Spleen (tissue), 11 donors: ENCODE measurements at regions not wholly inside any gene's neighbourhood (a gene's known extent, or its start where the extent isn't known, plus 50 kb on each side); places are given as distances from the start of the nearest gene placed in this dataset.

Source experiments
- DNase-seq: peaks from one replicate; pipeline ENCODE4 v3.0.0-alpha.2; 2020
- H3K27ac ChIP-seq, 8 donors: fragments of 200-600 bp; sonication (generic) in 7 of 8; 1 replicate in 4 of 8; 2 replicates in 4 of 8; pipeline versions ENCODE4 v1.5.0 to v1.8.0; 2016 to 2021; ENCODE audit warnings: inconsistent platforms in 4 of 8, mild to moderate bottlenecking in 4 of 8, moderate library complexity in 1 of 8
- H3K27me3 ChIP-seq, 7 donors: fragments of 200-600 bp; sonication (generic) in 6 of 7; replicated peaks in 1 of 7; 1 replicate in 4 of 7; 2 replicates in 3 of 7; pipeline versions ENCODE4 v1.5.0 to v1.8.0; 2016 to 2021; ENCODE audit warnings: inconsistent platforms in 3 of 7, mild to moderate bottlenecking in 1 of 7
- H3K36me3 ChIP-seq, 6 donors: fragments of 200-600 bp; sonication (generic) in 5 of 6; 1 replicate in 4 of 6; 2 replicates in 2 of 6; pipeline versions ENCODE4 v1.5.0 to v1.8.0; 2016 to 2021; ENCODE audit warnings: inconsistent platforms in 2 of 6
- H3K4me1 ChIP-seq, 6 donors: fragments of 200-600 bp; sonication (generic) in 5 of 6; 1 replicate in 3 of 6; 2 replicates in 3 of 6; pipeline versions ENCODE4 v1.5.0 to v1.8.0; 2016 to 2021; ENCODE audit warnings: inconsistent platforms in 3 of 6
- H3K4me3 ChIP-seq, 8 donors: fragments of 200-600 bp; sonication (generic) in 7 of 8; 1 replicate in 4 of 8; 2 replicates in 4 of 8; pipeline versions ENCODE4 v1.5.0 to v1.8.0; 2016 to 2021; ENCODE audit warnings: inconsistent platforms in 4 of 8, mild to moderate bottlenecking in 4 of 8, moderate library complexity in 2 of 8
- H3K9me3 ChIP-seq, 8 donors: fragments of 200-600 bp; sonication (generic) in 7 of 8; 1 replicate in 4 of 8; 2 replicates in 4 of 8; pipeline versions ENCODE4 v1.5.0 to v1.8.0; 2016 to 2021; ENCODE audit warnings: inconsistent platforms in 4 of 8
- POLR2A ChIP-seq, 3 donors: fragments of 450-650 bp; IDR thresholded peaks; one replicate each; pipeline ENCODE4 v1.5.1; 2017; ENCODE audit warnings: antibody characterized with exemption in 3 of 3, mild to moderate bottlenecking in 1 of 3
- POLR2AphosphoS5 ChIP-seq, 3 donors: sonication (generic); formaldehyde crosslinking; IDR thresholded peaks; one replicate each; pipeline ENCODE4 v1.5.1; 2017; ENCODE audit warnings: antibody characterized with exemption in 3 of 3
- WGBS, 5 donors: extraction: QIAGEN DNeasy Blood & Tissue Kit in 3 of 5; methylation state at CpG; one replicate each; pipeline versions ENCODE4 v1.1.5 to v1.1.7; 2013 to 2018; 5-methylcytosine and 5-hydroxymethylcytosine counted together
- intact Hi-C: fragments of 100-400 bp; cut with DNase I; formaldehyde crosslinking; loops from one replicate; pipeline ENCODE4 v1.15.0; 2023; ENCODE audit warnings: low total_unique reads
- TF ChIP-seq, protein P1 (sequence below), 11 experiments: fragments of 200-600 bp in 7 of 11; fragments of 450-650 bp in 4 of 11; sonication (generic) in 4 of 11; IDR thresholded peaks in 8 of 11; conservative IDR thresholded peaks in 3 of 11; 1 replicate in 7 of 11; 2 replicates in 4 of 11; pipeline versions ENCODE4 v1.4.0 to v1.8.0; 2016 to 2021; ENCODE audit warnings: antibody characterized with exemption in 11 of 11, inconsistent platforms in 4 of 11, mild to moderate bottlenecking in 1 of 11
- donor health status: healthy with polysubstance abuse.
- donor health status: DM: no; HTN: no; CAD: no; lungs with moderate emphysema.
- donor health status: DM: no; HTN: no; CAD: no.
- donor health status: Bipolar disorder and iron deficiency.
- donor health status: healthy.
- donor health status: DM: no; HTN: no; CAD: no.
- donor health status: DM: yes; HTN: yes; CAD: no.

DNA sequence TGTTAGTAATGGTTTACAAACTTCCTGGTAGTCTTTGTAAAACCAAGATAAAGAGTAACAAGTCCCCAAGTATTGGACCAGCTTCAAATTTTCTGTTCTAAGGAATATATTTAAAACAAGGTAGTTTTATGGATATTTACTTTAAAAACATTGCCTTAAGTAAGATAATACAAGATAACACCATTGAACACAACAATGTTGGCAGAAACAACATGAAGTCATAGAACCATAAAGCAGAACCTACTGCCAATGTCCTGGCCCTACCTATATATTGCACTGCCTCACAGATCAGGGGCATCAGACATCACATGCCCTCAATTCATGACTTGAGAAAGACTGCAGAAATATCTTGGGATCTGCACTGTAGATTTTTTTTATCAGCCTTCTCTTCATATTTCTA, 1176.2 kb downstream of the PCDH7 start:
- Histone ChIP-seq H3K9me3 (peaks cover 0 to 10% (median 0%) of the 10 kb centered on the region in 8 donors), H3K4me1 (no peaks in the 10 kb centered on the region), H3K4me3 (no peak overlapping the region), H3K27ac (no peak overlapping the region), H3K27me3 (no peaks in the 10 kb centered on the region), H3K36me3 (no peaks in the 10 kb centered on the region)
- TF ChIP-seq, protein P1, sequence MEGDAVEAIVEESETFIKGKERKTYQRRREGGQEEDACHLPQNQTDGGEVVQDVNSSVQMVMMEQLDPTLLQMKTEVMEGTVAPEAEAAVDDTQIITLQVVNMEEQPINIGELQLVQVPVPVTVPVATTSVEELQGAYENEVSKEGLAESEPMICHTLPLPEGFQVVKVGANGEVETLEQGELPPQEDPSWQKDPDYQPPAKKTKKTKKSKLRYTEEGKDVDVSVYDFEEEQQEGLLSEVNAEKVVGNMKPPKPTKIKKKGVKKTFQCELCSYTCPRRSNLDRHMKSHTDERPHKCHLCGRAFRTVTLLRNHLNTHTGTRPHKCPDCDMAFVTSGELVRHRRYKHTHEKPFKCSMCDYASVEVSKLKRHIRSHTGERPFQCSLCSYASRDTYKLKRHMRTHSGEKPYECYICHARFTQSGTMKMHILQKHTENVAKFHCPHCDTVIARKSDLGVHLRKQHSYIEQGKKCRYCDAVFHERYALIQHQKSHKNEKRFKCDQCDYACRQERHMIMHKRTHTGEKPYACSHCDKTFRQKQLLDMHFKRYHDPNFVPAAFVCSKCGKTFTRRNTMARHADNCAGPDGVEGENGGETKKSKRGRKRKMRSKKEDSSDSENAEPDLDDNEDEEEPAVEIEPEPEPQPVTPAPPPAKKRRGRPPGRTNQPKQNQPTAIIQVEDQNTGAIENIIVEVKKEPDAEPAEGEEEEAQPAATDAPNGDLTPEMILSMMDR (IDR thresholded peaks at IDR 0.05 in 8 of 11, conservative IDR thresholded peaks at IDR 0.05 in 3 of 11): no peak
- no peak for TF ChIP-seq POLR2A (IDR thresholded peaks at IDR 0.05)
- no peak for TF ChIP-seq POLR2AphosphoS5 (IDR thresholded peaks at IDR 0.05)
- intact Hi-C loops: no loop called here
- DNase-seq: no peak

DNA sequence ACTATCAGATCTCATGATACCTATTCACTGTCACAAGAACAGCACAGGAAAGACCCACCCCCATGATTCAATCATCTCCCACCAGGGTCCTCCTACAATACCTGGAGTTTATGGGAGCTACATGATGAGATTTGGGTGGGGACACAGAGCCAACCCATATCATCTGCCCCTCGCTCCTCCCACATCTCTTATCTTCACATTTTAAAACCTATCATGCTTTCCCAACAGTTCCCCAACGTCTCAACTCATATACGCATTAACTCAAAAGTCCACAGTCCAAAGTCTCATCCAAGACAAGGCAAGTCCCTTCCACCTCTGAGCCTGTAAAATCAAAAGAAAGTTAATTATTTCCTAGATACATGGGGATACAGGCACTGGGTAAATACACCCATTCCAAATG, 1185.2 kb downstream of the PCDH7 start:
- Histone ChIP-seq H3K27ac (no peak overlapping the region), H3K36me3 (no peaks in the 10 kb centered on the region), H3K4me1 (no peaks in the 10 kb centered on the region), H3K4me3 (no peak overlapping the region), H3K27me3 (no peaks in the 10 kb centered on the region), H3K9me3 (peaks cover 0 to 18% (median 12%) of the 10 kb centered on the region in 8 donors)
- DNase-seq: no peak
- WGBS, 5 donors: 79 to 93% (median 92%) methylated on average over 3 of the region's 3 CpGs
- intact Hi-C loops: no loop called here
- TF ChIP-seq POLR2AphosphoS5 (IDR thresholded peaks at IDR 0.05): no peak
- TF ChIP-seq POLR2A (IDR thresholded peaks at IDR 0.05): no peak
- TF ChIP-seq, protein P1 (IDR thresholded peaks at IDR 0.05 in 8 of 11, conservative IDR thresholded peaks at IDR 0.05 in 3 of 11): no peak

DNA sequence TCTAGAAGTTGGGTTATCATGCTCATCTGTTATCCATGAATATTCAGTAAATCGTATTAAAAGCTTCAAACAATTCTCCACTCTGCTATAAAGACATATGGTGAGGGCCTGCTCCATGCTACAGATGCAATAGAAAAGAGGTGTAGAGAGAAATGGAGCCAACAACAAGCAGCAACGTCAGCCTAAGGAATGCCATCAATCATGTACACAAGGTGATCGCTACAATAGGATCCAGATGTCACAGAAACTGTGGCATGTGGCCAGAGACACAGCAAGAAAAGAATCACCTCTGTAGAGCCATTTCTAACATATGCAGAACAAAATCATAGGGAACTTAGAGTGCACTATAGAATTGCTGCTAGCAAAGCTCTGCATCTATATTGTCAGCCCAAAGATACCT, 1188.1 kb downstream of the PCDH7 start:
- Histone ChIP-seq H3K27me3 (no peaks in the 10 kb centered on the region), H3K9me3 (peaks cover 0 to 21% (median 13%) of the 10 kb centered on the region in 8 donors), H3K4me1 (no peaks in the 10 kb centered on the region), H3K4me3 (no peak overlapping the region), H3K27ac (no peak overlapping the region), H3K36me3 (no peaks in the 10 kb centered on the region)
- intact Hi-C loops: no loop called here
- DNase-seq: no peak
- TF ChIP-seq POLR2AphosphoS5 (IDR thresholded peaks at IDR 0.05): no peak
- TF ChIP-seq POLR2A (IDR thresholded peaks at IDR 0.05): no peak
- TF ChIP-seq, protein P1 (IDR thresholded peaks at IDR 0.05 in 8 of 11, conservative IDR thresholded peaks at IDR 0.05 in 3 of 11): no peak
- 48 to 69% (median 60%) methylated on average over 3 of the region's 3 CpGs for WGBS, 5 donors

DNA sequence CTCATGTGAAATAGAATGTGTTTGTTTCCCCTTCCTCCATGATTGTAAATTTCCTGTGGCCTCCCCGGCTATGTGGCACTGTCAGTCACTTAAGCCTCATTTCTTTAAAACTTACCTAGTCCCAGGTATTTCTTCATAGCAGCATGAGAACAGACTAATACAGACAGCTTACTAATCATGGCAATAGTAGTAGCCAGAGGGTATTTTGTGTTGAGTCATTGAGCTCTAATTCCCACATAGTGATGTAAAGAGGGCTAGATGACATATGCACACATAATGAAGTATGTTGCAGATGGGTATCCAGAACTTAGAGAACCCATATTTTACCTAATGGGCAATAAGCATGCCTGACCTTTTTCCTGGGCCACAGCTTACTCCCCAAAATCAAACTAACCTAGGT, 1197.2 kb downstream of the PCDH7 start:
- no peaks in the 10 kb centered on the region for H3K36me3 ChIP-seq
- no peaks in the 10 kb centered on the region for H3K4me1 ChIP-seq
- WGBS, 5 donors: 80 to 92% (median 86%) methylated on average over 1 of the region's 1 CpG
- H3K27ac ChIP-seq: no peak overlapping the region
- TF ChIP-seq POLR2AphosphoS5 (IDR thresholded peaks at IDR 0.05) (no peak), POLR2A (IDR thresholded peaks at IDR 0.05) (no peak)
- TF ChIP-seq, protein P1 (IDR thresholded peaks at IDR 0.05 in 8 of 11, conservative IDR thresholded peaks at IDR 0.05 in 3 of 11): no peak
- no peak overlapping the region for H3K4me3 ChIP-seq
- H3K9me3 ChIP-seq: peaks cover 0 to 43% (median 21%) of the 10 kb centered on the region in 8 donors
- no peak for DNase-seq
- H3K27me3 ChIP-seq: no peaks in the 10 kb centered on the region
- intact Hi-C loops: no loop called here
